ENCODE measurements at regions not wholly inside any gene's neighbourhood (a gene's known extent, or its start where the extent isn't known, plus 50 kb on each side); places are given as distances from the start of the nearest gene placed in this dataset.
"Not testable (repeated sequence)": the region's sequence is repeated elsewhere in the genome, so short reads cannot be mapped to it uniquely, and the experiment has no call there.

- Mint-ChIP-seq H3K9me3 (no peaks in the 10 kb centered on the region), H3K4me1 (ENCODE audit: low read depth) (peaks cover 8% of the 10 kb centered on the region), H3K27me3 (ENCODE audit: low read depth) (no peaks in the 10 kb centered on the region), H3K27ac (peak overlapping the region; percentile 13), H3K4me3 (peak overlapping the region; percentile 4), H3K36me3 (ENCODE audit: low read depth) (peaks cover 21% of the 10 kb centered on the region)
- no peak for DNase-seq (ENCODE audit: low spot score)
Measured at GRCh38 chr3:51588724-51589123, 50.2 kb downstream of the RAD54L2 start.

GRCh38 chr3:51591231-51591630 lies 52.7 kb downstream of the RAD54L2 start:
- Mint-ChIP-seq H3K4me3 (no peak overlapping the region), H3K9me3 (no peaks in the 10 kb centered on the region), H3K36me3 (ENCODE audit: low read depth) (peaks cover 29% of the 10 kb centered on the region), H3K4me1 (ENCODE audit: low read depth) (peaks cover 8% of the 10 kb centered on the region), H3K27me3 (ENCODE audit: low read depth) (no peaks in the 10 kb centered on the region), H3K27ac (no peak overlapping the region)
- no peak for DNase-seq (ENCODE audit: low spot score)

GRCh38 chr3:51593697-51594096 lies 55.2 kb downstream of the RAD54L2 start:
- Mint-ChIP-seq H3K9me3 (no peaks in the 10 kb centered on the region), H3K27me3 (ENCODE audit: low read depth) (no peaks in the 10 kb centered on the region), H3K36me3 (ENCODE audit: low read depth) (peaks cover 22% of the 10 kb centered on the region)

DNA sequence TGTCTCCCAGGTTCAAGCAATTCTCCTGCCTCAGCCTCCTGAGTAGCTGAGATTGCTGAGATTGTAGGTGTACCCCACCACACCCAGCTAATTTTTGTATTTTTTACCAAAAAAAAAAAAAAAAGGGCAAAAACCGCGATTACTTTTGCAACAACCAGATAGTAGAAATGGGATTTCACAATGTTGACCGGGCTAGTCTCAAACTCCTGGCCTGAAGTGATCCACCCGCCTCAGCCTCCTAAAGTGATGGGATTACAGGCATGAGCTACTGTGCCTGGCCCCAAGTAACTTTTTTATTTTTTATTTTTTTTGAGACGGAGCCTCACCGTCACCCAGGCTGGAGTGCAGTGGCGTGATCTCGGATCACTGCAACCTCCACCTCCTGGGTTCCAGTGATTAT lies 61.1 kb downstream of the RAD54L2 start:
- not testable (repeated sequence) for H3K4me1 Mint-ChIP-seq (ENCODE audit: low read depth); H3K36me3 Mint-ChIP-seq (ENCODE audit: low read depth); H3K27me3 Mint-ChIP-seq (ENCODE audit: low read depth); DNase-seq (ENCODE audit: low spot score); H3K9me3 Mint-ChIP-seq; H3K4me3 Mint-ChIP-seq; H3K27ac Mint-ChIP-seq

More at GRCh38 chr3:51593697-51594096, 55.2 kb downstream of the RAD54L2 start:
- no peak overlapping the region for H3K4me3 Mint-ChIP-seq
- peaks cover 4% of the 10 kb centered on the region for H3K4me1 Mint-ChIP-seq (ENCODE audit: low read depth)
- DNase-seq (ENCODE audit: low spot score): no peak
- H3K27ac Mint-ChIP-seq: no peak overlapping the region

DNA sequence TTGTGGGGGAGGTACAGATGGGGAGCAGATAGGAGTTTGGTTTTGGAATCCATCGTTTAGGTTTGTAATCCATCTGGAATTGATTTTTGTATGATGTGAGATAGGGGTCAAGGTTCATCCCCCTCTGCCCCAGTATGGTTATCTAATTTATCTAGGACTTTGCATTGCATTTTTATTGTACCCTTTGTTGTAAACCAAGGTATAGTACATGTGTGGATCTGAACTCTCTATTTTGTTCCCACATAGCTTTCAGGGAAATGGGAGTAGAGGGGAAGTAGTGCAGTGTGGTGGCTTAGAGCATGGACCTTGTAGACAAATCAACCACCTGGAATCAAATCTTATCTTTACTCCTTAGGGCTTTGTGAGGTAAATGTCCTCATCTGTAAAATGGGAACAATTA lies 65.7 kb downstream of the RAD54L2 start:
- H3K4me3 Mint-ChIP-seq: no peak overlapping the region
- H3K36me3 Mint-ChIP-seq (ENCODE audit: low read depth): peaks cover 6% of the 10 kb centered on the region
- H3K27me3 Mint-ChIP-seq (ENCODE audit: low read depth): no peaks in the 10 kb centered on the region
- no peaks in the 10 kb centered on the region for H3K9me3 Mint-ChIP-seq
- H3K4me1 Mint-ChIP-seq (ENCODE audit: low read depth): peaks cover 7% of the 10 kb centered on the region
- DNase-seq (ENCODE audit: low spot score): no peak
- no peak overlapping the region for H3K27ac Mint-ChIP-seq

GRCh38 chr3:51605938-51606337 lies 65.1 kb upstream of the TEX264 start:
- Mint-ChIP-seq H3K4me1 (ENCODE audit: low read depth) (peaks cover 7% of the 10 kb centered on the region), H3K27me3 (ENCODE audit: low read depth) (no peaks in the 10 kb centered on the region), H3K36me3 (ENCODE audit: low read depth) (peaks cover 7% of the 10 kb centered on the region), H3K27ac (peak overlapping the region; percentile 17), H3K9me3 (no peaks in the 10 kb centered on the region), H3K4me3 (no peak overlapping the region)
- no peak for DNase-seq (ENCODE audit: low spot score)

DNA sequence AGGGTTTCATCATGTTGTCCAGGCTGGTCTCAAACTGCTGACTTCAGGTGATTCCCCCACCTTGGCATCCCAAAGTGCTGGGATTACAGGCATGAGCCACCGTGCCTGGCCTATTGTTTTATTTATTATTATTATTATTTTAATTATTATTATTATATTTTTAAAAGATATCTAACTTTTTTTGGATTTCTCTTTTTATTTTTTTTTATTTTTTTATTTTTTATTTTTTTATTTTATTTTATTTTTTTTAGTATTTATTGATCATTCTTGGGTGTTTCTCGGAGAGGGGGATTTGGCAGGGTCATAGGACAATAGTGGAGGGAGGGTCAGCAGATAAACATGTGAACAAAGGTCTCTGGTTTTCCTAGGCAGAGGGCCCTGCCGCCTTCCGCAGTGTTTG lies 64.2 kb upstream of the TEX264 start:
- not testable (repeated sequence) for DNase-seq (ENCODE audit: low spot score); H3K4me3 Mint-ChIP-seq; H3K36me3 Mint-ChIP-seq (ENCODE audit: low read depth); H3K27me3 Mint-ChIP-seq (ENCODE audit: low read depth); H3K9me3 Mint-ChIP-seq; H3K27ac Mint-ChIP-seq; H3K4me1 Mint-ChIP-seq (ENCODE audit: low read depth)

DNA sequence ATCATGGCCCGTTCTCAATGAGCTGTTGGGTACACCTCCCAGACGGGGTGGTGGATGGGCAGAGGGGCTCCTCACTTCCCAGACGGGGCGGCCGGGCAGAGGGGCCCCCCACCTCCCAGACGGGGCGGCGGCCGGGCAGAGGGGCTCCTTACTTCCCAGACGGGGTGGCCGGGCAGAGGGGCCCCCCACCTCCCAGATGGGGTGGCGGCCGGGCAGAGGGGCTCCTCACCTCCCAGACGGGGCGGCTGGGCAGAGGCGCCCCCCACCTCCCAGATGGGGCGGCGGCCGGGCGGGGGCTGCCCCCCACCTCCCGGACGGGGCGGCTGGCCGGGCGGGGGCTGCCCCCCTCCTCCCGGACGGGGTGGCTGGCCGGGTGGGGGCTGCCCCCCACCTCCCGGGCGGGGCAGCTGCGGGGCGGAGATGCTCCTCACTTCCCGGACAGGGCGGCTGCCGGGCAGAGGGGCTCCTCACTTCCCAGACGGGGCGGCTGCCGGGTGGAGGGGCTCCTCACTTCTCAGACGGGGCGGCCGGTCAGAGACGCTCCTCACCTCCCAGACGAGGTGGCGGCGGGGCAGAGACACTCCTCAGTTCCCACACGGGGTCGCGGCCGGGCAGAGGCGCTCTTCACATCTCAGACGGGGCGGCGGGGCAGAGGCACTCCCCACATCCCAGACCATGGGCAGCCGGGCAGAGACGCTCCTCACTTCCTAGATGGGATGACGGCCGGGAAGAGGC lies 63.3 kb upstream of the TEX264 start:
- H3K4me3 Mint-ChIP-seq; H3K36me3 Mint-ChIP-seq (ENCODE audit: low read depth); DNase-seq (ENCODE audit: low spot score); H3K27ac Mint-ChIP-seq; H3K27me3 Mint-ChIP-seq (ENCODE audit: low read depth); H3K4me1 Mint-ChIP-seq (ENCODE audit: low read depth); H3K9me3 Mint-ChIP-seq: not testable (repeated sequence)

GRCh38 chr3:51610708-51611107 lies 60.3 kb upstream of the TEX264 start:
- no peak for DNase-seq (ENCODE audit: low spot score)
- H3K27me3 Mint-ChIP-seq (ENCODE audit: low read depth): no peaks in the 10 kb centered on the region
- H3K27ac Mint-ChIP-seq: no peak overlapping the region
- peaks cover 5% of the 10 kb centered on the region for H3K4me1 Mint-ChIP-seq (ENCODE audit: low read depth)
- H3K4me3 Mint-ChIP-seq: no peak overlapping the region
- peaks cover 4% of the 10 kb centered on the region for H3K36me3 Mint-ChIP-seq (ENCODE audit: low read depth)
- no peaks in the 10 kb centered on the region for H3K9me3 Mint-ChIP-seq

DNA sequence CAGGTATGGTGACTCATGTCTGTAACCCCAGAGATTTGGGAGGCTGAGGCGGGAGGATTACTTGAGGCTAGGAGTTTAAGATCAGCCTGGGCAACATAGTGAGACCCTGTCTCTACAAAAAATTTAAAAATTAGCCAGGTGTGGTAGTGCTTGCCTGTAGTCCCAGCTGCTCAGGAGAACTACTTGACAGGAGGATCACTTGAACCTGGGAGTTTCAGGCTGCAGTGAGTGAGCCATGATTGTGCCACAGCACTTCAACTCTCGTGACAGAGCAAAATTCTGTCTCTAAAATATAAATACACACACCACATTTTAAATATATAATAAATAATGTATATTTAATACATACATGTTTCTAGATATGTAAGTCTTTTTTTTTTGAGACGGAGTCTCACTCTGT lies 53.5 kb upstream of the TEX264 start:
- no peaks in the 10 kb centered on the region for H3K27me3 Mint-ChIP-seq (ENCODE audit: low read depth)
- no peak for DNase-seq (ENCODE audit: low spot score)
- H3K36me3 Mint-ChIP-seq (ENCODE audit: low read depth): no peaks in the 10 kb centered on the region
- H3K4me1 Mint-ChIP-seq (ENCODE audit: low read depth): peaks cover 11% of the 10 kb centered on the region
- H3K9me3 Mint-ChIP-seq: no peaks in the 10 kb centered on the region
- no peak overlapping the region for H3K27ac Mint-ChIP-seq
- H3K4me3 Mint-ChIP-seq: no peak overlapping the region

GRCh38 chr3:51618038-51618437 lies 53.0 kb upstream of the TEX264 start:
- H3K27me3 Mint-ChIP-seq (ENCODE audit: low read depth); H3K9me3 Mint-ChIP-seq; H3K27ac Mint-ChIP-seq; DNase-seq (ENCODE audit: low spot score); H3K36me3 Mint-ChIP-seq (ENCODE audit: low read depth); H3K4me3 Mint-ChIP-seq: not testable (repeated sequence)
- peaks cover 11% of the 10 kb centered on the region for H3K4me1 Mint-ChIP-seq (ENCODE audit: low read depth)

- Mint-ChIP-seq H3K36me3 (ENCODE audit: low read depth) (no peaks in the 10 kb centered on the region), H3K27me3 (ENCODE audit: low read depth) (no peaks in the 10 kb centered on the region), H3K4me1 (ENCODE audit: low read depth) (peaks cover 11% of the 10 kb centered on the region), H3K9me3 (no peaks in the 10 kb centered on the region), H3K27ac (no peak overlapping the region), H3K4me3 (no peak overlapping the region)
- no peak for DNase-seq (ENCODE audit: low spot score)
Measured at GRCh38 chr3:51618496-51618895, 52.6 kb upstream of the TEX264 start.

DNA sequence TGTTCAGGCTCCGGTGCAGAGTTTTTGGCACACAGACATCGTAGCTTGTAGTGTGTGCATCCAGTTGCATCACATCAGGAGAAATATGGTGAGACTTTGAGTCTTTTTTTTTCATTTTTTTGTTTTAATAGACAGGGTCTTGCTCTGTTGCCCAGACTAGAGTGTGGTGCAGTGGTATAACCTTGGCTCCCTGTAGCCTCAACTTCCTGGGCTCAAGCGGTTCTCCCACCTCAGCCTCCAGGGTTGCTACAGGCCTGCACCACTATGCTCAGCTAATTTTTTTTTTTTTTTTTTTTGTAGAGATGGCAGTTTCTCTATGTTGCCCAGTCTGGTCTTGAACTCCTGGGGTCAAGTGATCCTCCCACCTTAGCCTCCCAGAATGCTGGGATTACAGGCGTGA lies 51.1 kb upstream of the TEX264 start:
- Mint-ChIP-seq H3K27ac (no peak overlapping the region), H3K27me3 (ENCODE audit: low read depth) (no peaks in the 10 kb centered on the region), H3K9me3 (no peaks in the 10 kb centered on the region)

GRCh38 chr3:51620543-51620942 lies 50.5 kb upstream of the TEX264 start:
- no peak overlapping the region for H3K4me3 Mint-ChIP-seq
- H3K27me3 Mint-ChIP-seq (ENCODE audit: low read depth): no peaks in the 10 kb centered on the region
- no peaks in the 10 kb centered on the region for H3K36me3 Mint-ChIP-seq (ENCODE audit: low read depth)
- H3K9me3 Mint-ChIP-seq: no peaks in the 10 kb centered on the region
- no peak for DNase-seq (ENCODE audit: low spot score)
- no peak overlapping the region for H3K27ac Mint-ChIP-seq
- H3K4me1 Mint-ChIP-seq (ENCODE audit: low read depth): peaks cover 11% of the 10 kb centered on the region

More for the DNA sequence above, 51.1 kb upstream of the TEX264 start:
- Mint-ChIP-seq H3K4me3 (no peak overlapping the region), H3K36me3 (ENCODE audit: low read depth) (no peaks in the 10 kb centered on the region), H3K4me1 (ENCODE audit: low read depth) (peaks cover 11% of the 10 kb centered on the region)
- DNase-seq (ENCODE audit: low spot score): no peak

All from T-helper 2 cell treated with Interferon-gamma antibody and Interleukin-4, amounts not matched to agents 5 μg/mL and 100 μg/mL, for 36 hours (primary cell).